ENCODE measurements at regions not wholly inside any gene's neighbourhood (a gene's known extent, or its start where the extent isn't known, plus 50 kb on each side); places are given as distances from the start of the nearest gene placed in this dataset.

- no peak for TF ChIP-seq POLR2A (IDR thresholded peaks at IDR 0.05; ENCODE audit: low read length)
- no peak for TF ChIP-seq GATA1 (IDR thresholded peaks at IDR 0.05; ENCODE audit: low read depth, low read length)
Observed at GRCh38 chr14:101186544-101186943, 283.0 kb upstream of the RTL1 start.
